ENCODE measurements at regions not wholly inside any gene's neighbourhood (a gene's known extent, or its start where the extent isn't known, plus 50 kb on each side); places are given as distances from the start of the nearest gene placed in this dataset.

DNA sequence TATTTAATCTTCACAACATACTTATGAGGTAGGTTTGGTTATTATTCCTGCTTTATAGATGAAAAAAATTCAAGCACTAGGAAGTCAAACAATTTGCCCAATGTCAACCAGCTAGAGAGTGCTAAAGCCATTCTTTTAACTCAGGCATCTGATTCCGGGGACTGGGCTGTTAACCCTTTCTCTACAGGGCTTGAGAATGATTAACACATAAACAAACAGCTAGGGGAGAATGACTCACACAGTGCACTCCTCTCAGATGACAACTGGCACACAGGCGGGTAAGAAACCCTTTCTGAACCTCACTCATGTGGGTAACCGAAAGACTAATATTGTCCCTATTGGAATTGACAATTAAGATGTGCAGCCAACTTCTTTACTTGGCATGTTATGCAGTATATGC lies 86.3 kb upstream of the FSHR start:
- intact Hi-C loops (cut with DNase I) = no loop called here

DNA sequence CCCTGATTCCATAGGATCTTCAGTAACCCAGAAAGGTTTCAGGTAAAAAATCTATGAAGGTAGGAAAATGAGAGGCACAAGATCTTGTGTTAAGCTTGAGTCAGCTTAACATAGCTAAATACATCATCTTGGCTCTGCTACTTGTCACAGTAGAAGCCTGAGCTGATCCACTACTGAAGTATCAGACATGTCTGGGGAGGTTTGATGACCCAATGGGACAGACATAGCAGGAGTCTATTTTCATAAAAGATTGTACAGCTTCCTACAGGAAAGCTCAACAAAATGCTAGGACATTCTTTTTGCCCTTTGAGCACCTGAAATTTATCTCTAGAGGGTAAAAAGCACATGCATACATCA lies 84.3 kb upstream of the FSHR start:
- DNase-seq = no peak
- intact Hi-C loops (cut with DNase I) = no loop called here

More for the DNA sequence above, 86.3 kb upstream of the FSHR start:
- no peak for DNase-seq

- DNase-seq = no peak
- intact Hi-C loops (cut with DNase I) = no loop called here
Observed at GRCh38 chr2:49237867-49238603, 83.7 kb upstream of the FSHR start.

DNA sequence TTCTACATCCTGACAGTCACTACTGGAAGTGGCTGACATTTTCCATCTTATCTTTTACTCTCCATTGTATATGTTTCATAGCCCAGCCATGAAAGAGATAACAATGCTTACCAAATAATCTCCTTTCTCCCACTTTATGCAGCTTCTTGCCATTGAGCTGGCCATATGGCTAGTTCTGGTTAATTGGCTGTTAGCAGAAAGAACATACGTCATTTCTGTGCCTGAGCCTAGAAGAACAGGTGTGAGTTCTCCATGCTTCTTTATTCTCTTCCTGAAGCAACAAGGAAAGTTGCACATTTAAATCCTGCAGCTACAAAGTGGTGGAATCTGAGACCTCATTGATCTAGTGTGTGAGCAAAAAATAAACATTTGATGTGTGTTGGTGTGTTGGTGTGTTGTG lies 82.0 kb upstream of the FSHR start:
- no peak for DNase-seq

GRCh38 chr2:49226360-49226759 lies 72.0 kb upstream of the FSHR start:
- DNase-seq = no peak
- intact Hi-C loops (cut with DNase I) = no loop called here

More for the DNA sequence above, 82.0 kb upstream of the FSHR start:
- intact Hi-C loops (cut with DNase I) = no loop called here

DNA sequence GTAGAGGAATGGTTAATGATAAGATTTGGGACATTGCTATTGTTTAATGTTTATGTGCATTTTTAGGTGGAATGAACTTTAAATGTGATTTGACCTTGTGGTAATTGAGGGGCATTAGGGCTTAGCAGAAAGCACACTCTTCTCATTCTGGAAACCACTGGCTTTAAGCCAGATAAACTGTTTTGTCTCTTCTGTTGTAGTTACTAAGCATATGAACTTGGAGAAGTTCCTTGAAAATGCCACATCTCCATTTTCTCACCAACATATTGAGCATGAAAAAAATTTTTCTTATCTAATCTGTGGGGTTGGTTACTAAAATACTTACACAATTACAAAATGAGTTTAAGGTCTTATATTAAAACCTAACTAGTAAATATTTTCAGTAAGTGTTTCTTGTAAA lies 70.8 kb upstream of the FSHR start:
- intact Hi-C loops (cut with DNase I) = no loop called here
- DNase-seq = no peak

- intact Hi-C loops (cut with DNase I) = no loop called here
- DNase-seq = no peak
Observed at GRCh38 chr2:49224426-49225010, 70.2 kb upstream of the FSHR start.

DNA sequence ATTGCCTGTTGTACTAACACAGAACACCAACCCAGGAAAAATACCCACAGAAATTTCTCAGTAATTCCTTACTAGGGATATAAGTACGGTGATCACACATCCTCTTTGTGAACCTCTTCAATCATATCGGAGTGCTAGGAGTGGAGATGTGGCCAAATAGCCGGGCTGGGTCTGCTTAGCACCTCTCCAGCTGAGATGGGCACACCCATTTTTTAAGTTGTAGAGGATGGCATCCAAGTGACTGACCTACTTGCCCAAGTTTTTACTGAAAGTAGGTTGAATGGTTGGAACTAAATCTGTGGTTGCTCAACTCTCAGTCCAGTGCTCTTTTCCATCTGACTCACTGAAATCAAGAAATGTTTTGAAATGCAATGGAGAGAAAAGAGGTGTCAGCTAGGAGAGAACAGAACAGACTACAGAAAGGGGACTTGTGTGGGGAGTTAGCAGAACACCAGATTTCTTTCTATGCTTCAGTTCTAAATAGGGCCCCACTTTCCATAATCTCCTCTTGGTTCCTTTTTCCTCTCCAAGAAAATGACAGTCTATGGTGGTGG lies 68.7 kb upstream of the FSHR start:
- intact Hi-C loops (cut with DNase I) = no loop called here
- DNase-seq = no peak

DNA sequence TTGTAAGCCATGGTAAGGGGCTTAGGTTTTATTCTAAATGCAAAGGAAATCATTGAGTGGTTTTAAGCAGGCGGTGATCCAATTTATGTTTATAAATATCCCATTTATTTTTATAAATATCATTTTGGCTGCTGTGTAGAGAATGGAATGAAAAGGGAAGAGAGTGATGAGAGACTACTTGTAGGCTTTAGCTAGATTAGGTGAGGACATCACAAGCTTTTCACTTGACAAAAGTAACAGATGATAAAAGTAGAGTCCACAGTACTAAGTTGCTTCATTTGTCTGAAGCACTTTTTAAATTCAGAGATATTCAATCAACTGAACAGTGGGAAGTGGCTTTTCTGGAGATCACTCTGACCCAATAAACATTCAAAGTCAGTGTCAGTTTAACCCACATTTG lies 65.4 kb upstream of the FSHR start:
- DNase-seq = no peak
- intact Hi-C loops (cut with DNase I) = no loop called here

DNA sequence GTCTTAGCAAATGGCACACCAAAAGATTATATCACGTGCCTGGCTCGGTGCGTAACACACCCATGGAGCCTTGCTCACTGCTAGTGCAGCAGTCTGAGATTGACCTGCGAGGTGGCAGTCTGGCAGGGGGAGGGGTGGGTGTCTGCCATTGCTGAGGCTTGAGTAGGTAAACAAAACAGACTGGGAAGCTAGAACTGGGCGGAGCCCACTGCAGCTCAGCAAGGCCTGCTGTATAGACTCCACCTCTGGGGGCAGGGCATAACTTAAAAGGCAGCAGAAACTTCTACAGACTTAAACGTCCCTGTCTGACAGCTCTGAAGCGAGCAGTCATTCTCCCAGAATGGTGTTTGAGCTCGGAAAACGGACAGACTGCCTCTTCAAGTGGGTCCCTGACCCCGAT lies 55.9 kb upstream of the FSHR start:
- intact Hi-C loops (cut with DNase I) = no loop called here

GRCh38 chr2:49207204-49207603 lies 52.9 kb upstream of the FSHR start:
- intact Hi-C loops (cut with DNase I) = no loop called here
- no peak for DNase-seq

More for the DNA sequence above, 55.9 kb upstream of the FSHR start:
- DNase-seq = no peak
